Lung (tissue), 11 donors: ENCODE measurements at regions not wholly inside any gene's neighbourhood (a gene's known extent, or its start where the extent isn't known, plus 50 kb on each side); places are given as distances from the start of the nearest gene placed in this dataset.
"Not testable (repeated sequence)": the region's sequence is repeated elsewhere in the genome, so short reads cannot be mapped to it uniquely, and the experiment has no call there.

Source experiments
- ATAC-seq: fragments of 200-7000 bp; cut with Tn5 transposase; one replicate; pipeline ENCODE4 v1.9.1; 2020; ENCODE audit warnings: moderate number of reproducible peaks; ENCODE audit not compliant: insufficient read depth, low FRiP score
- DNase-seq, 3 donors: peaks; one replicate each; pipeline ENCODE4 v3.0.0-alpha.2; 2013 to 2017
- H3K27ac ChIP-seq, 2 donors: one replicate each; pipeline ENCODE4 v1.5.1; 2013; ENCODE audit warnings: mild to moderate bottlenecking in 2 of 2, moderate library complexity in 2 of 2, control low read depth in 1 of 2, inconsistent platforms in 1 of 2, low read depth in 1 of 2, low read length in 1 of 2
- H3K27me3 ChIP-seq, 3 donors: one replicate each; pipeline ENCODE4 v1.5.1; 2013; ENCODE audit warnings: low read length in 2 of 3; ENCODE audit not compliant: control insufficient read depth in 3 of 3, insufficient read depth in 3 of 3
- H3K36me3 ChIP-seq, 4 donors: one replicate each; pipeline ENCODE4 v1.5.1; 2013; ENCODE audit warnings: low read length in 4 of 4, mild to moderate bottlenecking in 1 of 4, moderate library complexity in 1 of 4; ENCODE audit not compliant: control insufficient read depth in 4 of 4, insufficient read depth in 4 of 4
- H3K4me1 ChIP-seq, 5 donors: one replicate each; pipeline ENCODE4 v1.5.1; 2013; ENCODE audit warnings: low read length in 5 of 5, mild to moderate bottlenecking in 2 of 5, moderate library complexity in 1 of 5; ENCODE audit not compliant: control insufficient read depth in 5 of 5, insufficient read depth in 5 of 5
- H3K4me3 ChIP-seq: one replicate; pipeline ENCODE4 v1.5.1; 2013; ENCODE audit warnings: mild to moderate bottlenecking, control low read depth, moderate library complexity
- H3K9ac ChIP-seq, 2 donors: one replicate each; pipeline ENCODE4 v1.5.1; 2013; ENCODE audit warnings: low read length in 2 of 2, control low read depth in 1 of 2; ENCODE audit not compliant: insufficient read depth in 1 of 2
- H3K9me3 ChIP-seq, 4 donors: one replicate each; pipeline ENCODE4 v1.5.1; 2013; ENCODE audit warnings: low read length in 3 of 4, mild to moderate bottlenecking in 1 of 4, moderate library complexity in 1 of 4; ENCODE audit not compliant: control insufficient read depth in 4 of 4, insufficient read depth in 3 of 4
- CTCF ChIP-seq: IDR thresholded peaks from 2 replicates; pipeline ENCODE4 v1.5.1; 2012; ENCODE audit warnings: mild to moderate bottlenecking; ENCODE audit errors: control extremely low read depth, extremely low read depth
- WGBS, 2 donors: extraction: QIAGEN DNeasy Blood & Tissue Kit; methylation state at CpG; one replicate each; pipeline ENCODE4 v1.1.7; 2013; 5-methylcytosine and 5-hydroxymethylcytosine counted together
- donor health status: control.
- donor health status: control.
- donor health status: Bipolar disorder and iron deficiency.
- donor health status: healthy.
- donor health status: DM: yes; HTN: yes; CAD: no.

GRCh38 chr2:22167256-22167655, 1043.5 kb downstream of the TDRD15 start:
- Histone ChIP-seq H3K4me1 (no peaks in the 10 kb centered on the region), H3K27ac (no peak overlapping the region), H3K9me3 (peaks cover 0 to 7% (median 2%) of the 10 kb centered on the region in 4 donors), H3K9ac (no peak overlapping the region), H3K27me3 (no peaks in the 10 kb centered on the region), H3K4me3 (no peak overlapping the region), H3K36me3 (no peaks in the 10 kb centered on the region)
- no peak for TF ChIP-seq CTCF
- no peak for ATAC-seq
- no peak for DNase-seq
- WGBS, 2 donors, result 77 to 85% methylated on average over 4 of the region's 4 CpGs

GRCh38 chr2:22175003-22175402, 1051.2 kb downstream of the TDRD15 start:
- no peak for ATAC-seq
- Histone ChIP-seq H3K27me3 (no peaks in the 10 kb centered on the region), H3K9me3 (peaks cover 0 to 2% (median under 1%) of the 10 kb centered on the region in 4 donors), H3K36me3 (no peaks in the 10 kb centered on the region), H3K4me3 (no peak overlapping the region), H3K9ac (no peak overlapping the region), H3K4me1 (no peaks in the 10 kb centered on the region), H3K27ac (no peak overlapping the region)
- 88 to 92% methylated on average over 3 of the region's 3 CpGs for WGBS, 2 donors
- no peak for TF ChIP-seq CTCF
- no peak for DNase-seq

- ATAC-seq (no peak), DNase-seq (no peak)
- H3K27ac ChIP-seq, result no peak overlapping the region
- no peaks in the 10 kb centered on the region for H3K27me3 ChIP-seq
- H3K9ac ChIP-seq, result no peak overlapping the region
- H3K4me1 ChIP-seq, result no peaks in the 10 kb centered on the region
- 82 to 91% methylated on average over 2 of the region's 2 CpGs for WGBS, 2 donors
- no peak overlapping the region for H3K4me3 ChIP-seq
- H3K36me3 ChIP-seq, result no peaks in the 10 kb centered on the region
- TF ChIP-seq CTCF, result no peak
- no peaks in the 10 kb centered on the region for H3K9me3 ChIP-seq
Observed at GRCh38 chr2:22185251-22185650, 1061.5 kb downstream of the TDRD15 start.

GRCh38 chr2:22186261-22186828, 1062.6 kb downstream of the TDRD15 start:
- DNase-seq, H3K4me3 ChIP-seq, H3K27me3 ChIP-seq, H3K4me1 ChIP-seq, H3K9me3 ChIP-seq, H3K36me3 ChIP-seq, H3K9ac ChIP-seq, H3K27ac ChIP-seq, ATAC-seq: not testable (repeated sequence)
- WGBS, 2 donors, result 96 to 97% methylated on average over 32 to 38 of the region's 38 CpGs
